ENCODE measurements at regions not wholly inside any gene's neighbourhood (a gene's known extent, or its start where the extent isn't known, plus 50 kb on each side); places are given as distances from the start of the nearest gene placed in this dataset.

GRCh38 chr9:115944166-115944948 lies 209.2 kb upstream of the PAPPA start:
- no peak overlapping the region for H3K27ac ChIP-seq
- TF ChIP-seq CTCF (IDR thresholded peaks at IDR 0.05) (no peak), ZFX (IDR thresholded peaks at IDR 0.05; ENCODE audit: borderline replicate concordance) (no peak)

GRCh38 chr9:115945009-115945431 lies 208.6 kb upstream of the PAPPA start:
- H3K27ac ChIP-seq: no peak overlapping the region
- no peak for TF ChIP-seq CTCF (IDR thresholded peaks at IDR 0.05)
- no peak for TF ChIP-seq ZFX (IDR thresholded peaks at IDR 0.05; ENCODE audit: borderline replicate concordance)

GRCh38 chr9:115946530-115946929 lies 207.1 kb upstream of the PAPPA start:
- TF ChIP-seq ZFX (IDR thresholded peaks at IDR 0.05; ENCODE audit: borderline replicate concordance): no peak
- no peak for TF ChIP-seq CTCF (IDR thresholded peaks at IDR 0.05)

GRCh38 chr9:115951977-115952376 lies 201.6 kb upstream of the PAPPA start:
- no peak for TF ChIP-seq CTCF (IDR thresholded peaks at IDR 0.05)
- TF ChIP-seq ZFX (IDR thresholded peaks at IDR 0.05; ENCODE audit: borderline replicate concordance): no peak
- no peak overlapping the region for H3K27ac ChIP-seq

More at GRCh38 chr9:115946530-115946929, 207.1 kb upstream of the PAPPA start:
- no peak overlapping the region for H3K27ac ChIP-seq

GRCh38 chr9:115952430-115953292 lies 200.9 kb upstream of the PAPPA start:
- TF ChIP-seq CTCF (IDR thresholded peaks at IDR 0.05): no peak
- no peak for TF ChIP-seq ZFX (IDR thresholded peaks at IDR 0.05; ENCODE audit: borderline replicate concordance)
- H3K27ac ChIP-seq: no peak overlapping the region

- no peak overlapping the region for H3K27ac ChIP-seq
- TF ChIP-seq CTCF (IDR thresholded peaks at IDR 0.05): no peak
- no peak for TF ChIP-seq ZFX (IDR thresholded peaks at IDR 0.05; ENCODE audit: borderline replicate concordance)
Observed at GRCh38 chr9:115956371-115956770, 197.2 kb upstream of the PAPPA start.

- TF ChIP-seq ZFX (IDR thresholded peaks at IDR 0.05; ENCODE audit: borderline replicate concordance) (no peak), CTCF (IDR thresholded peaks at IDR 0.05) (no peak)
- H3K27ac ChIP-seq: no peak overlapping the region
Observed at GRCh38 chr9:115957585-115957984, 196.0 kb upstream of the PAPPA start.

All from 22Rv1 (cell line).